ENCODE measurements at regions not wholly inside any gene's neighbourhood (a gene's known extent, or its start where the extent isn't known, plus 50 kb on each side); places are given as distances from the start of the nearest gene placed in this dataset.

GRCh38 chr6:105901583-105901982 is 184.6 kb upstream of the PRDM1 start:
- DNase-seq = no peak

GRCh38 chr6:105900125-105900937 is 185.8 kb upstream of the PRDM1 start:
- peak; percentile 31 to 43 for DNase-seq

- DNase-seq = no peak
Measured at GRCh38 chr6:105898286-105898685, 187.8 kb upstream of the PRDM1 start.

GRCh38 chr6:105897131-105897530 is 189.0 kb upstream of the PRDM1 start:
- no peak for DNase-seq

- DNase-seq = no peak
Measured at GRCh38 chr6:105896821-105897095, 189.4 kb upstream of the PRDM1 start.

GRCh38 chr6:105896052-105896820 is 189.9 kb upstream of the PRDM1 start:
- DNase-seq = no peak

- DNase-seq = no peak
Measured at GRCh38 chr6:105894556-105894955, 191.6 kb upstream of the PRDM1 start.

- no peak for DNase-seq
Measured at GRCh38 chr6:105893741-105894140, 192.4 kb upstream of the PRDM1 start.

GRCh38 chr6:105892577-105893262 is 193.4 kb upstream of the PRDM1 start:
- peak; percentile 23 to 35 for DNase-seq

GRCh38 chr6:105890521-105891244 is 195.5 kb upstream of the PRDM1 start:
- no peak for DNase-seq

GRCh38 chr6:105889902-105890301 is 196.2 kb upstream of the PRDM1 start:
- DNase-seq = no peak

- no peak for DNase-seq
Measured at GRCh38 chr6:105886814-105887544, 199.2 kb upstream of the PRDM1 start.

GRCh38 chr6:105886066-105886813 is 199.9 kb upstream of the PRDM1 start:
- DNase-seq = peak; percentile 59 to 84

GRCh38 chr6:105884426-105884825 is 201.7 kb upstream of the PRDM1 start:
- peak; percentile 37 to 84 for DNase-seq

- peak; percentile 12 to 18 for DNase-seq
Measured at GRCh38 chr6:105884011-105884410, 202.1 kb upstream of the PRDM1 start.

- no peak for DNase-seq
Measured at GRCh38 chr6:105882828-105883227, 203.3 kb upstream of the PRDM1 start.

- DNase-seq = no peak
Measured at GRCh38 chr6:105882121-105882803, 203.9 kb upstream of the PRDM1 start.

GRCh38 chr6:105881608-105882007 is 204.5 kb upstream of the PRDM1 start:
- peak in 1 of 2 donors; percentile 19 for DNase-seq

GRCh38 chr6:105880030-105880492 is 206.1 kb upstream of the PRDM1 start:
- DNase-seq = peak; percentile 93

GRCh38 chr6:105879146-105879545 is 207.0 kb upstream of the PRDM1 start:
- no peak for DNase-seq
